Trophoblast cell (in vitro differentiated cells and primary cell): ENCODE measurements at regions not wholly inside any gene's neighbourhood (a gene's known extent, or its start where the extent isn't known, plus 50 kb on each side); places are given as distances from the start of the nearest gene placed in this dataset.

Experiments used
- DNase-seq, 2 donors: peaks; one replicate each; pipeline ENCODE4 v3.0.0-alpha.2; 2016
- H2AFZ ChIP-seq: 2 replicates; pipeline ENCODE4 v1.6.1; 2013; ENCODE audit warnings: low read length, moderate library complexity, mild to moderate bottlenecking; ENCODE audit not compliant: insufficient read depth, poor library complexity
- H2AK5ac ChIP-seq: 2 replicates; pipeline ENCODE4 v1.6.1; 2013; ENCODE audit warnings: mild to moderate bottlenecking, low read length
- H2BK120ac ChIP-seq: 2 replicates; pipeline ENCODE4 v1.6.1; 2013; ENCODE audit warnings: low read length, mild to moderate bottlenecking, moderate library complexity; ENCODE audit not compliant: insufficient read depth, poor library complexity
- H2BK12ac ChIP-seq: 2 replicates; pipeline ENCODE4 v1.6.1; 2013; ENCODE audit warnings: mild to moderate bottlenecking, low read length, moderate library complexity
- H2BK5ac ChIP-seq: 2 replicates; pipeline ENCODE4 v1.6.1; 2013; ENCODE audit warnings: low read length, low read depth, moderate library complexity, mild to moderate bottlenecking; ENCODE audit not compliant: poor library complexity
- H3K14ac ChIP-seq: 2 replicates; pipeline ENCODE4 v1.6.1; 2013; ENCODE audit warnings: mild to moderate bottlenecking, low read length
- H3K18ac ChIP-seq: 2 replicates; pipeline ENCODE4 v1.6.1; 2013; ENCODE audit warnings: mild to moderate bottlenecking, low read length
- H3K23ac ChIP-seq: 2 replicates; pipeline ENCODE4 v1.6.1; 2013; ENCODE audit warnings: low read length
- H3K27ac ChIP-seq: 2 replicates; pipeline ENCODE4 v1.5.1; 2013; ENCODE audit warnings: low read depth, mild to moderate bottlenecking, inconsistent platforms, low read length, moderate library complexity
- H3K27me3 ChIP-seq: 2 replicates; pipeline ENCODE4 v1.6.1; 2013; ENCODE audit warnings: inconsistent platforms, mild to moderate bottlenecking, low read length, moderate library complexity; ENCODE audit not compliant: insufficient read depth
- H3K36me3 ChIP-seq, 2 experiments: 1 replicate in 1 of 2; 2 replicates in 1 of 2; pipeline ENCODE4 v1.6.1; 2013; ENCODE audit warnings: low read length in 2 of 2, mild to moderate bottlenecking in 2 of 2, moderate library complexity in 1 of 2; ENCODE audit not compliant: insufficient read depth in 2 of 2, control insufficient read depth in 1 of 2
- H3K4ac ChIP-seq: 2 replicates; pipeline ENCODE4 v1.6.1; 2013; ENCODE audit warnings: low read depth, mild to moderate bottlenecking, low read length, moderate library complexity
- H3K4me1 ChIP-seq, 2 experiments: 1 replicate in 1 of 2; 2 replicates in 1 of 2; pipeline ENCODE4 v1.6.1; 2013; ENCODE audit warnings: low read length in 2 of 2, mild to moderate bottlenecking in 2 of 2, moderate library complexity in 1 of 2; ENCODE audit not compliant: insufficient read depth in 2 of 2, control insufficient read depth in 1 of 2
- H3K4me2 ChIP-seq: 2 replicates; pipeline ENCODE4 v1.6.1; 2013; ENCODE audit warnings: inconsistent platforms, mild to moderate bottlenecking, low read length, moderate library complexity
- H3K4me3 ChIP-seq: 2 replicates; pipeline ENCODE4 v1.5.1; 2013; ENCODE audit warnings: mild to moderate bottlenecking, low read depth, low read length, inconsistent platforms
- H3K79me1 ChIP-seq: one replicate; pipeline ENCODE4 v1.6.1; 2013; ENCODE audit warnings: low read length
- H3K79me2 ChIP-seq: 2 replicates; pipeline ENCODE4 v1.6.1; 2013; ENCODE audit warnings: low read length, mild to moderate bottlenecking; ENCODE audit not compliant: control insufficient read depth, insufficient read depth, poor library complexity
- H3K9ac ChIP-seq: 2 replicates; pipeline ENCODE4 v1.6.1; 2013; ENCODE audit warnings: mild to moderate bottlenecking, low read length
- H3K9me3 ChIP-seq: 2 replicates; pipeline ENCODE4 v1.6.1; 2013; ENCODE audit warnings: low read depth, mild to moderate bottlenecking, control low read depth, inconsistent platforms, low read length; ENCODE audit not compliant: insufficient read depth
- H4K12ac ChIP-seq: 2 replicates; pipeline ENCODE4 v1.6.1; 2013; ENCODE audit warnings: low read depth, mild to moderate bottlenecking, low read length, moderate library complexity
- H4K8ac ChIP-seq: 2 replicates; pipeline ENCODE4 v1.6.1; 2013; ENCODE audit warnings: low read depth, mild to moderate bottlenecking, low read length, moderate library complexity
- H4K91ac ChIP-seq: one replicate; pipeline ENCODE4 v1.6.1; 2013; ENCODE audit warnings: low read depth, mild to moderate bottlenecking, low read length, moderate library complexity
- WGBS: extraction: QIAGEN DNeasy Blood & Tissue Kit; methylation state at CpG from one replicate; pipeline ENCODE4 v1.1.7; 2013; ENCODE audit warnings: missing lambda C conversion rate; ENCODE audit not compliant: insufficient read length, insufficient coverage; ENCODE audit errors: extremely low coverage; 5-methylcytosine and 5-hydroxymethylcytosine counted together

DNA sequence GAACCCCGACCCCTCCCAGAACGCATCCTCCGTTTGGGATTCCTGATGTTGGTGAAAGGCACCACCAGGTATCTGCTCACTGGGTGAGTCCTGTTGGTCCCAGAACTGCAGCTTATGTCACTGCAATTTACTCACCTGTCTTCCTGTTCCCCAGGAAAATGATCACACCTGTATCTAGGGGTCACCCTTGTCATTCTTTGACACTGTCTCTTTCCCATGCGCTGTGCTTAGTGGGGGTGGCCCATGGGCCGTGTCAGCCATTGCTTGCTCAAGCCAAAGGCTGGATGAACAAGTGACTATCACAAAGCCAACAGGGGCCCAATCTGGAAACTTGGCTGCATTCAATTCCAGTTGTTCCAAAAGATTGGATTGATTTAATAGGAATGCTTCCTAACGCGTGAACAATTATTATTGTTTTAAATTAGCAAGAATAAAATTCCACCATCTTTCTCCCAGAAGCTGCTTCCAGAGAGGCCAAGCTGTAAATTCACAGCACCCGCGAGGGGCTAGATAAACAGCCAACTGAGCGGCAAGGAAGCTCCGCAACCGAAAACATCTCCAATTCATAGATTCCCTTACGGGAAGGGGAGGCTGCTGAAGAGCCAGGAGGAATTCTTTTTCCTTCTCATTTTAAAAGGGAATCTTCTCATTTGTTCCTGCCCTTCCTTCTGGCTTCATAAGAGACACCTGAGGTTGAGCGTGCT is 134.8 kb upstream of the ZMIZ1 start:
- H3K4me2 ChIP-seq: no peak overlapping the region
- H3K9ac ChIP-seq: no peak overlapping the region
- H3K4ac ChIP-seq: no peak overlapping the region
- H2BK5ac ChIP-seq: no peak overlapping the region
- no peaks in the 10 kb centered on the region for H3K79me1 ChIP-seq
- H4K8ac ChIP-seq: no peak overlapping the region
- H2BK120ac ChIP-seq: no peak overlapping the region
- no peak overlapping the region for H3K4me3 ChIP-seq
- no peak overlapping the region for H3K23ac ChIP-seq
- H3K9me3 ChIP-seq: peaks cover 2% of the 10 kb centered on the region
- no peak overlapping the region for H3K14ac ChIP-seq
- no peak overlapping the region for H2AFZ ChIP-seq
- no peak overlapping the region for H4K91ac ChIP-seq
- H2AK5ac ChIP-seq: no peak overlapping the region
- H3K18ac ChIP-seq: no peak overlapping the region
- no CpG with 5 or more reads among the region's 14 CpGs for WGBS
- DNase-seq: no peak
- H3K36me3 ChIP-seq: no peaks in the 10 kb centered on the region
- no peaks in the 10 kb centered on the region for H3K79me2 ChIP-seq
- no peak overlapping the region for H4K12ac ChIP-seq
- no peak overlapping the region for H2BK12ac ChIP-seq
- no peaks in the 10 kb centered on the region for H3K27me3 ChIP-seq
- H3K4me1 ChIP-seq: no peaks in the 10 kb centered on the region
- H3K27ac ChIP-seq: no peak overlapping the region

- no CpG with 5 or more reads among the region's 3 CpGs for WGBS
- H3K36me3 ChIP-seq: no peaks in the 10 kb centered on the region
- H3K9me3 ChIP-seq: peaks cover 2% of the 10 kb centered on the region
- no peak overlapping the region for H3K23ac ChIP-seq
- H3K4ac ChIP-seq: no peak overlapping the region
- H2AK5ac ChIP-seq: no peak overlapping the region
- H2BK12ac ChIP-seq: no peak overlapping the region
- H3K27ac ChIP-seq: no peak overlapping the region
- H3K4me2 ChIP-seq: no peak overlapping the region
- H3K9ac ChIP-seq: no peak overlapping the region
- no peak overlapping the region for H3K14ac ChIP-seq
- no peaks in the 10 kb centered on the region for H3K4me1 ChIP-seq
- no peak overlapping the region for H2BK120ac ChIP-seq
- H4K12ac ChIP-seq: no peak overlapping the region
- no peak overlapping the region for H2BK5ac ChIP-seq
- H4K8ac ChIP-seq: no peak overlapping the region
- DNase-seq: no peak
- H4K91ac ChIP-seq: no peak overlapping the region
- H2AFZ ChIP-seq: no peak overlapping the region
- no peak overlapping the region for H3K4me3 ChIP-seq
- H3K79me2 ChIP-seq: no peaks in the 10 kb centered on the region
- H3K79me1 ChIP-seq: no peaks in the 10 kb centered on the region
- no peak overlapping the region for H3K18ac ChIP-seq
- H3K27me3 ChIP-seq: no peaks in the 10 kb centered on the region
Measured at GRCh38 chr10:78934532-78934898, 134.3 kb upstream of the ZMIZ1 start.

GRCh38 chr10:78934994-78935602 is 133.7 kb upstream of the ZMIZ1 start:
- no peak overlapping the region for H2AK5ac ChIP-seq

GRCh38 chr10:78935697-78936407 is 132.9 kb upstream of the ZMIZ1 start:
- peaks cover 2% of the 10 kb centered on the region for H3K9me3 ChIP-seq
- H3K4me3 ChIP-seq: no peak overlapping the region
- no peak overlapping the region for H3K18ac ChIP-seq
- H3K4me1 ChIP-seq: no peaks in the 10 kb centered on the region
- H2BK5ac ChIP-seq: no peak overlapping the region
- no CpG with 5 or more reads among the region's 12 CpGs for WGBS
- H3K27me3 ChIP-seq: no peaks in the 10 kb centered on the region
- H2AK5ac ChIP-seq: no peak overlapping the region
- no peak overlapping the region for H3K23ac ChIP-seq
- no peaks in the 10 kb centered on the region for H3K36me3 ChIP-seq
- no peak overlapping the region for H3K4ac ChIP-seq
- H4K91ac ChIP-seq: no peak overlapping the region
- H3K4me2 ChIP-seq: no peak overlapping the region
- no peak for DNase-seq
- no peak overlapping the region for H2AFZ ChIP-seq
- no peak overlapping the region for H2BK12ac ChIP-seq
- H3K14ac ChIP-seq: no peak overlapping the region
- H2BK120ac ChIP-seq: no peak overlapping the region
- H3K79me1 ChIP-seq: no peaks in the 10 kb centered on the region
- H4K8ac ChIP-seq: no peak overlapping the region
- no peak overlapping the region for H3K27ac ChIP-seq
- H3K9ac ChIP-seq: no peak overlapping the region
- no peak overlapping the region for H4K12ac ChIP-seq
- no peaks in the 10 kb centered on the region for H3K79me2 ChIP-seq

More at GRCh38 chr10:78934994-78935602, 133.7 kb upstream of the ZMIZ1 start:
- H3K23ac ChIP-seq: no peak overlapping the region
- H3K4me1 ChIP-seq: no peaks in the 10 kb centered on the region
- no peaks in the 10 kb centered on the region for H3K79me1 ChIP-seq
- H3K9ac ChIP-seq: no peak overlapping the region
- no peak overlapping the region for H3K14ac ChIP-seq
- no peak overlapping the region for H2BK5ac ChIP-seq
- H3K4ac ChIP-seq: no peak overlapping the region
- WGBS: no CpG with 5 or more reads among the region's 4 CpGs
- no peaks in the 10 kb centered on the region for H3K79me2 ChIP-seq
- H4K12ac ChIP-seq: no peak overlapping the region
- no peaks in the 10 kb centered on the region for H3K36me3 ChIP-seq
- no peak overlapping the region for H3K4me2 ChIP-seq
- no peak overlapping the region for H3K27ac ChIP-seq
- DNase-seq: no peak
- H2BK120ac ChIP-seq: no peak overlapping the region
- peaks cover 2% of the 10 kb centered on the region for H3K9me3 ChIP-seq
- H3K18ac ChIP-seq: no peak overlapping the region
- H4K8ac ChIP-seq: no peak overlapping the region
- H3K4me3 ChIP-seq: no peak overlapping the region
- no peak overlapping the region for H2BK12ac ChIP-seq
- no peaks in the 10 kb centered on the region for H3K27me3 ChIP-seq
- H2AFZ ChIP-seq: no peak overlapping the region
- no peak overlapping the region for H4K91ac ChIP-seq
